ENCODE measurements at regions not wholly inside any gene's neighbourhood (a gene's known extent, or its start where the extent isn't known, plus 50 kb on each side); places are given as distances from the start of the nearest gene placed in this dataset.

- no peaks in the 10 kb centered on the region for H3K36me3 ChIP-seq
- WGBS, 4 donors: 64 to 70% (median 68%) methylated on average over 15 of the region's 15 CpGs
- no peak for DNase-seq
- intact Hi-C loops (cut with DNase I): loop anchor here in 2 of 10 donors (5.0 to 10.0 kb wide), 2 partner anchors 334 to 342 kb away; no protein-coding TSS in a partner anchor
- no peak overlapping the region for H3K4me3 ChIP-seq
- TF ChIP-seq CTCF (IDR thresholded peaks at IDR 0.05): no peak
- ATAC-seq: peak in 1 of 4 donors; percentile 7
- H3K9me3 ChIP-seq: no peaks in the 10 kb centered on the region
- H3K27ac ChIP-seq: peak overlapping the region in 1 of 12 donors; percentile 40
- peaks cover 0 to 13% (median 0%) of the 10 kb centered on the region in 12 donors for H3K4me1 ChIP-seq
- no peaks in the 10 kb centered on the region for H3K27me3 ChIP-seq
These were observed 207.1 kb upstream of the RREB1 start for GRCh38 chr6:6900569-6901204.

GRCh38 chr6:6901205-6901719, 206.5 kb upstream of the RREB1 start:
- H3K4me1 ChIP-seq: peaks cover 0 to 13% (median 0%) of the 10 kb centered on the region in 12 donors
- DNase-seq (no peak), ATAC-seq (peak in 2 of 4 donors; percentile 43 to 48)
- peak in 1 of 12 donors; percentile 22 for TF ChIP-seq CTCF (IDR thresholded peaks at IDR 0.05)
- no peak for TF ChIP-seq POLR2A (IDR thresholded peaks at IDR 0.05)
- no peaks in the 10 kb centered on the region for H3K27me3 ChIP-seq
- no peaks in the 10 kb centered on the region for H3K9me3 ChIP-seq
- H3K27ac ChIP-seq: no peak overlapping the region
- no peak overlapping the region for H3K4me3 ChIP-seq
- no peaks in the 10 kb centered on the region for H3K36me3 ChIP-seq
- WGBS, 4 donors: 67 to 83% (median 78%) methylated on average over 15 of the region's 15 CpGs
- intact Hi-C loops (cut with DNase I): loop anchor here in 2 of 10 donors (5.0 to 10.0 kb wide), 2 partner anchors 334 to 341 kb away; no protein-coding TSS in a partner anchor

- Histone ChIP-seq H3K27me3 (no peaks in the 10 kb centered on the region), H3K27ac (no peak overlapping the region), H3K4me3 (no peak overlapping the region), H3K4me1 (peaks cover 0 to 13% (median 0%) of the 10 kb centered on the region in 12 donors), H3K36me3 (no peaks in the 10 kb centered on the region), H3K9me3 (no peaks in the 10 kb centered on the region)
- no peak for DNase-seq
- TF ChIP-seq POLR2A (IDR thresholded peaks at IDR 0.05): no peak
- no peak for TF ChIP-seq CTCF (IDR thresholded peaks at IDR 0.05)
- intact Hi-C loops (cut with DNase I): loop anchor here in 2 of 10 donors (5.0 to 10.0 kb wide), 2 partner anchors 333 to 340 kb away; no protein-coding TSS in a partner anchor
- WGBS, 4 donors: 93 to 99% (median 96%) methylated on average over 3 of the region's 3 CpGs
- no peak for ATAC-seq
These were observed 205.8 kb upstream of the RREB1 start for GRCh38 chr6:6901945-6902344.

GRCh38 chr6:6905961-6906518, 201.7 kb upstream of the RREB1 start:
- 38 to 46% (median 42%) methylated on average over 6 of the region's 6 CpGs for WGBS, 4 donors
- peaks cover 0 to 10% (median 0%) of the 10 kb centered on the region in 12 donors for H3K4me1 ChIP-seq
- TF ChIP-seq POLR2A (IDR thresholded peaks at IDR 0.05) (no peak), CTCF (IDR thresholded peaks at IDR 0.05) (no peak)
- no peak overlapping the region for H3K4me3 ChIP-seq
- intact Hi-C loops (cut with DNase I): loop anchor here in 1 of 10 donors (10.0 kb wide), 1 partner anchor 329 kb away; no protein-coding TSS in a partner anchor
- H3K27me3 ChIP-seq: no peaks in the 10 kb centered on the region
- DNase-seq: no peak
- no peak overlapping the region for H3K27ac ChIP-seq
- no peaks in the 10 kb centered on the region for H3K36me3 ChIP-seq
- no peaks in the 10 kb centered on the region for H3K9me3 ChIP-seq
- ATAC-seq: peak in 1 of 4 donors; percentile 36

Measured in heart left ventricle (tissue), 16 donors.